ENCODE measurements at regions not wholly inside any gene's neighbourhood (a gene's known extent, or its start where the extent isn't known, plus 50 kb on each side); places are given as distances from the start of the nearest gene placed in this dataset.

DNA sequence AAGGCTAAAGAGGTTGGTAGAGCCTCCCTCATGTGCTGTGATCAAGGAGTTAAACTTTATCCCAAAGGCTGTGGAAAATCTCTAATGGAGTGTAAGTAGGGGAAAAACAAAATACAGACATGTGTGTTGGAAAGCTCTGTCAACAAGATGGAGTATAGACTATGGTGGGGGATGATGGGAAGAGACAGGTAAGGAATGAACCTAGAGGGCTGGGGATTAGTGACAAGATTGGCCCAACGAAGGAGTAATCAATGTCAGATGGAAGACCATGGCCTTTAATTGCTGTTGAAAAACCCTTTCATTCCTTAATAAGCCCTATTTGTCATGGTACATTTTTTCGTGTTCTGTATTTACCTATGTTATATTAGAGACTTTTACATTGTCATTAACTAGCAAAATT lies 278.6 kb downstream of the SQOR start:
- WGBS, 2 donors = 71 to 77% methylated on average over 2 of the region's 2 CpGs
- intact Hi-C loops (cut with DNase I; ENCODE audit: low total_unique reads) = no loop called here
- no peak for DNase-seq (ENCODE audit: low spot score in 2 of 2)
- no peak for TF ChIP-seq POLR2A (IDR thresholded peaks at IDR 0.05)
- TF ChIP-seq, protein P1, sequence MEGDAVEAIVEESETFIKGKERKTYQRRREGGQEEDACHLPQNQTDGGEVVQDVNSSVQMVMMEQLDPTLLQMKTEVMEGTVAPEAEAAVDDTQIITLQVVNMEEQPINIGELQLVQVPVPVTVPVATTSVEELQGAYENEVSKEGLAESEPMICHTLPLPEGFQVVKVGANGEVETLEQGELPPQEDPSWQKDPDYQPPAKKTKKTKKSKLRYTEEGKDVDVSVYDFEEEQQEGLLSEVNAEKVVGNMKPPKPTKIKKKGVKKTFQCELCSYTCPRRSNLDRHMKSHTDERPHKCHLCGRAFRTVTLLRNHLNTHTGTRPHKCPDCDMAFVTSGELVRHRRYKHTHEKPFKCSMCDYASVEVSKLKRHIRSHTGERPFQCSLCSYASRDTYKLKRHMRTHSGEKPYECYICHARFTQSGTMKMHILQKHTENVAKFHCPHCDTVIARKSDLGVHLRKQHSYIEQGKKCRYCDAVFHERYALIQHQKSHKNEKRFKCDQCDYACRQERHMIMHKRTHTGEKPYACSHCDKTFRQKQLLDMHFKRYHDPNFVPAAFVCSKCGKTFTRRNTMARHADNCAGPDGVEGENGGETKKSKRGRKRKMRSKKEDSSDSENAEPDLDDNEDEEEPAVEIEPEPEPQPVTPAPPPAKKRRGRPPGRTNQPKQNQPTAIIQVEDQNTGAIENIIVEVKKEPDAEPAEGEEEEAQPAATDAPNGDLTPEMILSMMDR (IDR thresholded peaks at IDR 0.05) = no peak
- H3K4me3 ChIP-seq (ENCODE audit: low read depth, poor library complexity, severe bottlenecking) = no peak overlapping the region

DNA sequence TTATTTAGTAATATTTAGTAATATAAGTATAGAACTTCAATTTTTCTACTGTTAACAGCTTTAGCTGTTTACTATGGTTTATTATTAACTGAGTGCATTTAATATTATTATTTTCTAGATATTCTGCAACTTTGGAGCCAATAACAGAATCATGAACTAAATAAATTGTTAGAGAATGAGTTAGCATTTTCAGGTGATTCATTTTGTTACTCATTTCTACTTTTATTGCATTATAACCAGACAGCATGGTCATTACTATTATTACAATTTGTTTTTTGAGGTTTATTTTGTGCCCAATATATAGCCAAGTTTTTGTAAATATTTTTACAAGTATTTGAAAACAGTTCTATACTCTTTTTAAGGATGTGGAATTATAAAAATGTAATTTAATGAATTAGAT lies 279.6 kb downstream of the SQOR start:
- H3K4me3 ChIP-seq (ENCODE audit: low read depth, poor library complexity, severe bottlenecking) = no peak overlapping the region
- intact Hi-C loops (cut with DNase I; ENCODE audit: low total_unique reads) = no loop called here
- no peak for TF ChIP-seq POLR2A (IDR thresholded peaks at IDR 0.05)
- TF ChIP-seq, protein P1 (IDR thresholded peaks at IDR 0.05) = no peak
- no peak for DNase-seq (ENCODE audit: low spot score in 2 of 2)

DNA sequence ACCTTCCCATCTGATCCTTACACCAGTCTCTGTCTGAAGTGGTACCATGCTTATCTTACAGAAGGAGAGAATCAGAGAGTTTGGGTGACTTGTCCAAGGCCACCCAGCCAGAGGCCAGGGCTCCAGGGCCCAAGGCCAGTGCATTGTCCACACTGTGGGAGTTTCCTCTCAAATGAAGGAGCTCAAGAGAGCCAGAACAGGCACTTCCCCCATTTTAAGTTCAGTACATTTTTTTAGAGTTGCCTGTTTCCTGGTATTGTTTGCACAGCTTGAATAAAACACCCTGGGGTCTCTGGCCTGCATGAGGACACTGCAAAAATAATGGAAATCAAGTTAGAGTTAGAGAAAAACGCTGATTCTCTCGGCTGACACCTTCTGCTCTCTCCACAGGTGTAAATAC lies 284.0 kb downstream of the SQOR start:
- 64 to 74% methylated on average over 2 of the region's 2 CpGs for WGBS, 2 donors
- TF ChIP-seq POLR2A (IDR thresholded peaks at IDR 0.05) = no peak
- TF ChIP-seq, protein P1 (IDR thresholded peaks at IDR 0.05) = no peak
- intact Hi-C loops (cut with DNase I; ENCODE audit: low total_unique reads) = no loop called here
- no peak overlapping the region for H3K4me3 ChIP-seq (ENCODE audit: low read depth, poor library complexity, severe bottlenecking)
- no peak for DNase-seq (ENCODE audit: low spot score in 2 of 2)

DNA sequence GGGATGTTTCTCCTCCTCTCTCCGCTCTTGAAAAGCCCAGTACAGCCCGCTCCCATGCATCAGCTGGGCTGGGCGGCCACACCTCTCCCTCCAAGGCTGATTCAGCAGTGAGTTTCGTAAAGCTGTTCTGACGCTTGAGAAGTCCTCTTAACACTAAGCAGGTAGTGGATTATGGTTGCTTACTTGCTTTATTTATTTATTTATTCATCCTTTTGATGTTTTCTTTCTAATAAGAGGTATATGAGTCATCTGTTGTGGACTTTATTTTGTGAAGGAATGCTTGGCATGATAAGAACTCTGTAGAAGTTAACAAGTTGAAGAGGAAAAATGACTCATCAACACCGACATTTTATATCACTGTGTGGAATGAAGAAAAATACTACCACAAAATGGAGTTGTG lies 285.0 kb downstream of the SQOR start:
- TF ChIP-seq POLR2A (IDR thresholded peaks at IDR 0.05) = no peak
- TF ChIP-seq, protein P1 (IDR thresholded peaks at IDR 0.05) = no peak
- no peak for DNase-seq (ENCODE audit: low spot score in 2 of 2)
- WGBS, 2 donors = 70 to 79% methylated on average over 6 of the region's 6 CpGs
- intact Hi-C loops (cut with DNase I; ENCODE audit: low total_unique reads) = no loop called here
- H3K4me3 ChIP-seq (ENCODE audit: low read depth, poor library complexity, severe bottlenecking) = no peak overlapping the region

DNA sequence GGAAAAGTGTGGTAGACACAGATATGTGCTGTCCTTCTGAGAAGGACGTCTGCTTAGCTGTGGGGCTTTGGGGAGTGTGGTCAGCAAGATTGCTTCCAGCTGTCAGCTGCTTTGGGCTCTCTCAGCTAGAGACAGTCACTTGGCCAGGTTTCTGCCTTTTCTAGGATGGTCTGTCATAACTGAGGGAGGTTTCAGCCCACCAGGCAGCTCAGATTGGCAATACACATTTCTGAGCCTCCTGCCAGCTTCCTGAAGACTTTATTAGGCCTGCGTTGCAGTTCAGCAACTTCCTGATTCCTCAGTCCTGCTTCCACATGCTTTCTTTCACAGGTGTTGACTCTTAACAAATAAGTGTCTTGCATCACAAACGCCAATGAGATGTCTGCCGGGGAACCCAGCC lies 286.5 kb downstream of the SQOR start:
- DNase-seq (ENCODE audit: low spot score in 2 of 2) = no peak
- intact Hi-C loops (cut with DNase I; ENCODE audit: low total_unique reads) = no loop called here
- H3K4me3 ChIP-seq (ENCODE audit: low read depth, poor library complexity, severe bottlenecking) = no peak overlapping the region
- 27 to 32% methylated on average over 4 of the region's 4 CpGs for WGBS, 2 donors
- TF ChIP-seq, protein P1 (IDR thresholded peaks at IDR 0.05) = no peak
- TF ChIP-seq POLR2A (IDR thresholded peaks at IDR 0.05) = no peak

DNA sequence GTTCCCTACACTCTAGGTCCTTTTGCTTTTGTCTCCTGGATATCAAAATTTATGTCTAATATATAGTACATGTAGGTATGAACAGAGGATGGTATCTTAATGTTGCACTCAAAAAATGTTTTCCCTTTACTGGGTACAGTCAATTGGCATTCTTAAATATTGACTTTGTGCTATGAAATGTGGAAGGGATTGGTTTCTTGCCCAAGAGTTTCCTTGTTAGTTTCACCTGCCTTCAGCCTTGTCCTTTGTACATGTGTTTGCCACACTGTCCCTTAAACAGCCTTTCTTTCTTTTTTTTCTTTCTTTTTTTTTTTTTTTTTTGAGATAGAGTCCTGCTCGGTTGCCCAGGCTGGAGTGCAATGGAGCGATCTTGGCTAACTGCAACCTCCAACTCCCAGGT lies 287.1 kb downstream of the SQOR start:
- TF ChIP-seq, protein P1 (IDR thresholded peaks at IDR 0.05) = no peak
- no peak for TF ChIP-seq POLR2A (IDR thresholded peaks at IDR 0.05)
- 84 to 95% methylated on average over 2 of the region's 2 CpGs for WGBS, 2 donors
- intact Hi-C loops (cut with DNase I; ENCODE audit: low total_unique reads) = no loop called here
- no peak for DNase-seq (ENCODE audit: low spot score in 2 of 2)
- H3K4me3 ChIP-seq (ENCODE audit: low read depth, poor library complexity, severe bottlenecking) = no peak overlapping the region

Measured in lower leg skin (tissue), 4 donors.